GOT3 (cell line): ENCODE measurements at regions not wholly inside any gene's neighbourhood (a gene's known extent, or its start where the extent isn't known, plus 50 kb on each side); places are given as distances from the start of the nearest gene placed in this dataset.
A peak's percentile ranks its signal among the peaks of the same experiment; 100 is the strongest.

ENCODE experiments used
- DNase-seq: peaks from one replicate; lab custom pipeline; 2025; ENCODE audit warnings: mixed read lengths; lab: John Stamatoyannopoulos, UW

DNA sequence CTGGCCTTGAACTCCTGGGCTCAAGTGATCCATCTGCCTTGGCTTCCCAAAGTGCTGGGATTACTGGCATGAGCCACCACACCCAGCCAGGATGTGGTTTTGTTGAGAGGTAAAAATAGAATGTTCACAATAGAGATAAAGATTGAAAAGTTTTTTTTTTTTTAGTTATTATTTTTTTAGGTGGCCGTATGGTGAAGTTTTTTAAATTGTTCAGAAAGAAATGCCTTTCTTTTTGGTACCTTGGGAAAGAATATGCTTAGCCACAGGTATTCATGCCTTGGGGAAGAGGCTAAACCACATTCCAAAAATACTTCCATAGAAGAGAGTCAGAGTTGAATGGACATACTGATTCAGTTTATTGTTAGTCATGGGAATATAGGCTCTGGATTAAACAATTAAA is 143.4 kb downstream of the C11orf91 start:
- no peak for DNase-seq

GRCh38 chr11:33554219-33554618 is 146.4 kb downstream of the C11orf91 start:
- no peak for DNase-seq

DNA sequence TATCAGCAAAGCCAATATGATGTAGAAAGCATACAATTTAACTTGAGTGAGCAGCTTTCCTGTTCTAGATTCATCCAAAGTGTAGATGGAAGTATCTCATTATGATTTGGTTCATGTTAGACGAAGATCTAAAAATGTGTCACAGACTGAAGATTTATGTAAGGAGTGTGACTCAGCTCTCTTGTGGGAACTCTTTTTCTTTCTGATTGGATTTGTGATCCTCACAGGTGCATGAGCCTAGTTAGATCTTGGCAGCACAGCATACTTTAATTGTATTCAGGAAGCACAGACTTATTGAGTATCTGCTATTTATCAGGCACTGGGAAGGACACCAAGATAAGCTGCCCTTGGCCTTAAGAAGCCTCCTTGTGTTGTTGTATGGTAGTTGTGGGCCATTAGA is 147.1 kb downstream of the C11orf91 start:
- DNase-seq = no peak

- DNase-seq = no peak
These were observed 147.9 kb downstream of the C11orf91 start for GRCh38 chr11:33552756-33553155.

DNA sequence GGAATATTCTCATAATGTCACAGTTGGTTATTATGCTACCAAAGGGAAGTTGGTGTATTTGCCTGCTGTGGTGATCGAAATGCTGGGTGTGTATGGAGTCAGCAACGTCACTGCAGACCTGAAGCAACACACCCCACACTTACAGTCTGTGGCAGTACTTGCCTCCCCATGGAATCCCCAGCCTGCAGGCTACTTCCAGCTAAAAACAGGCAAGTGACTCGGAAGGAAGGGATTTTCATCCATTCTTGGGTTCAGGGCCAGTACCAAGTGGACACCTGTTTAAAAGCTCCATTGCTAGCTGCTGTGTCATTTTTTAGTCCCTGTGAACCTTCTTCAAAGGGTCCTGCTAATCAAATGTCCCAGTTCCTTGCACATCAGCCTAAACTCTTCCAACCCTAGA is 149.6 kb downstream of the C11orf91 start:
- DNase-seq = no peak

- DNase-seq = no peak
These were observed 151.1 kb downstream of the C11orf91 start for GRCh38 chr11:33549483-33549882.

- no peak for DNase-seq
These were observed 154.7 kb downstream of the C11orf91 start for GRCh38 chr11:33545931-33546330.

DNA sequence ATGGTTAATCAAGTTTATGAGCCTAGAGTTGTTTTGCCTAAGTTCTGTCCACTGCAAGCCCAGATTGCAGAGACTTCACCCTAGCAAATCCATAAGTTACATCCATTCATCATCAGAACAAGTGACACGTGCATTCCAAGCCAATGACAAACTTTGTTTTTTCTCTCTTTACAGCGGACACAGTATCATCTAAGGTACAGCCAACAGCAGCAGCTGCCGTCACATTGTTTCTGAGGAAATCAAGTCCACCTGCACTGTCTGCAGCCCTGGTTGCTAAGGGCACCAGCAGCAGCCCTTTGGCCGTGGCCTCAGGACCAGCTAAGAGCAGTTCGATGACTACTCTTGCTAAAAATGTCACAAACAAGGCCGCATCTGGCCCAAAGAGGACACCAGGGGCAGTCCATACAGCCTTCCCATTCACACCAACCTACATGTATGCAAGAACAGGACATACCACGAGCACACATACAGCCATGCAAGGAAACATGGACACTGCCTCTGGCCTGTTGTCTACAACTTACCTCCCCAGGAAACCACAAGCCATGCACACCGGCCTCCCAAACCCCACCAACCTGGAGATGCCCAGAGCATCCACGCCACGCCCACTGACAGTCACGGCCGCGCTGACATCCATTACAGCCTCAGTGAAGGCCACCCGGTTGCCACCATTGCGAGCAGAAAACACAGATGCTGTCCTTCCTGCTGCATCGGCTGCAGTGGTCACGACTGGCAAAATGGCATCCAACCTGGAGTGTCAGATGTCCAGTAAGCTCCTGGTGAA is 155.8 kb downstream of the C11orf91 start:
- no peak for DNase-seq

GRCh38 chr11:33543823-33544222 is 156.8 kb downstream of the C11orf91 start:
- no peak for DNase-seq

DNA sequence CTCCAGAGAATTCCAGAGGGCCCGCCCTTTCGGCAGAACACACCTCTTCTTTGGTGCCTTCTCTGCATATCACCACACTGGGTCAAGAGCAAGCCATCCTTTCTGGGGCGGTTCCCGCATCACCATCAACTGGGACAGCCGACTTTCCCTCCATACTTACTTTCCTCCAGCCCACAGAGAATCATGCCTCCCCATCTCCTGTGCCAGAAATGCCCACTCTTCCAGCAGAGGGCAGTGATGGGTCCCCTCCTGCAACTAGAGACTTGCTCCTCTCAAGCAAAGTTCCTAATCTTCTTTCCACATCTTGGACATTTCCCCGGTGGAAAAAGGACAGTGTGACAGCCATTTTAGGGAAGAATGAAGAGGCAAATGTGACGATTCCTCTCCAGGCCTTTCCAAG is 157.7 kb downstream of the C11orf91 start:
- no peak for DNase-seq

- DNase-seq = no peak
These were observed 159.4 kb downstream of the C11orf91 start for GRCh38 chr11:33540946-33541915.

DNA sequence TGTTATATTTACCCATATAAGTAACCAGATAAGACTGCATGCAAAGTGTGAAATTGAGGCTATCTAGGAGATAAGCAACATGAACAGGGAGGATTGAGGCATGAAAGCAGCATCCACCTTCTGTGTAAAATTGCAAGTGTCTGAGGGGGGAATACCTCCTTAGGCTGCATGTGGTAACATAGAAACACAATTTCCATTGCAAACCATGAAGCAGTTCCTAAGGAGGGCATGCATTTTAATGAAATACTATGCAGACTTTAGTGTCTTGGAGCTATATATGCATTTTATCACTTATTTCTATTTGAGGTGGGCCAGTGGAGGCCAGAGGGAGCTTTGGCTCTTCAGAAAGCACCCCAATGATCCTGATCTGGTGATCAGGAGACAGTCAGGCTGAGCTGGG is 160.2 kb downstream of the C11orf91 start:
- no peak for DNase-seq

DNA sequence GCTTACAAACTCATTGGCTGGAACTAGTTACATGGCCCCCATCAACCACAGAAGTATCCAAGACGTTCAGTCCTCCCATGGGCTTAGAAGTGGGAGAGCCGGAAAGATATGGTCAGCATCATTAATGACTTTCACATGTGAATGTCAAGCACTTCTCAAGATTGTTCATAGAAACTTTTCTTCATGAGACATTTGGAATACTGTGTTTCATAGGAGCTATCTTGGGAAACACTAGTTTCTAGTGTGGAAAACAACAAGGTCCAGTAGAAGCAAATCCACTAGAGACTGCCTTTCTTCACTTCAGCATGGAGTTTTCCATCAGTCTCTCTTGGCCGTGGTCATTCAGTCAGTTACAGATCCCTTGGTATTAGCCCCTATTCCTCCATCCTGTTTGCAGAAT is 160.9 kb downstream of the C11orf91 start:
- DNase-seq = no peak

- no peak for DNase-seq
These were observed 161.9 kb downstream of the C11orf91 start for GRCh38 chr11:33538726-33539125.

GRCh38 chr11:33536178-33536577 is 164.4 kb downstream of the C11orf91 start:
- no peak for DNase-seq

DNA sequence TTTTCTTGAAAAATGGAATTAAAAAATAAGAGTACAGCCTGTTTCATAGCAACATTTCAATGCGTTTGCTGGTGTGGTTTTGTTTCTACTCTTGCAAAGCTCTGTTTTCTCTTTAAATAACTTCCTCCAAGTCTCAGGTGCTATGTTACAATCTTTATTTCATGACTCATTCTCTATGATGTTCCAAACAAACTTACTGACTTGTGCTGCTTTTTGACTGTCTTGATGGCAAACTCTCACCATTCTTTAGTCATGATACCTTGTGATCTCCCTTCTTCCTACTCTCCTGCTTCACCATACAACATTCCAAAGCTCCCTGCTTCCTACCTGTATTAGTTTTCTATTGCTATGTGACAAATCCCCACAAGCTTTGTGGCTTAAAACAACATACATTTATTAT is 166.1 kb downstream of the C11orf91 start:
- DNase-seq = no peak

- no peak for DNase-seq
These were observed 167.1 kb downstream of the C11orf91 start for GRCh38 chr11:33533386-33534052.

DNA sequence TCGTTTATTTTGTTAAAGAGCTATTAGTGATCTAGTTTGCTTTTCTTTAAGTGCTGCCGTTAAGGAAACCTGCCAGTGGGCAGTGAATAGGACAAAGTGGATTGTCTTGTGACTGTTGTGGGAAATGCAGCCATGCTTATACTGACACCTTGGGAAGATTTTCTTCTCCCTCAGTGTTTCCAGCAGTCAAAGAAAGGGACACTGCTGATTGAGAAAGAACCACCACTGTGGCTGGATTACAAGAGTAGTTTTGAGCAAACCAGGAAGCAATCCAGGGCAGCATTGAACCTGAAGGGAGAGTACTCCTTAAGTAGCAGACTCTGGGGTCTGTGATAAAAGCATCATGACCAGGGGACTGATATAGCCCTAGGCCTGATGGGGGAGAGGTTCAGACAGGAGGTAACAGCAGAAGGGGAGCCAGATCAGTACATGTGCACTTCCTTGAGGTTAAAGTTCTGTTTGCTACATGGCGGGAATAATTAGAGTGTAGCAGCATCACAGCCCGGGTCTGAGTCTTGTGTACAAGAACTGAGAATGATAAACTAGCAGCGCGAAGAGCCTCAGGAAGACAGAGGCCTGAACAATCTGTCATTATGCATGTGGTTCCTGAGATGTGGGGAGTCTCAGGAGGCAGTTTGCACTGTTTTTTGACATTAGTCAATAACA is 167.8 kb downstream of the C11orf91 start:
- no peak for DNase-seq

GRCh38 chr11:33532257-33532656 is 168.4 kb downstream of the C11orf91 start:
- DNase-seq = no peak

DNA sequence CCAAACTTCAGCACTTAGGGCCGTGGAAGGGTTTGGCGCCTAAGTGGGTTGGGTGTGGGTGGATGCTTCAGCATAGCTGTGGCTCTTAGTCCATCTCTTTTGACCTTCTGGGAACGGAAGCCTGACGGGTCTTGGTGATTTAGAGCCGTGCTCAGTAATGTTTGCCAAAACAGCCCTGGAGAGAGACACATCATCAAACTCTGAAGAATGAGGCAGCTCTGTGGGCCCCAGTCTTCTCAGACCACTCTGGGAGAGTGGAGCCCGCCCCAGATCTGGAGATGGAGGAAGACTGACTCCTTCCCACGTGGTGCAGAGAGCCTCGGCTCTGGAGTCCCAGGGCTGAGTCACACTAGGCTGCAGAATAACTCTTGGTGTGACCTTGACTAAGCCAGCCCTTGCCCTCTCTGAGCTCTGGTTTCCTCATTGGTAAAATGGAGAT is 168.9 kb downstream of the C11orf91 start:
- peak; percentile 52 for DNase-seq

DNA sequence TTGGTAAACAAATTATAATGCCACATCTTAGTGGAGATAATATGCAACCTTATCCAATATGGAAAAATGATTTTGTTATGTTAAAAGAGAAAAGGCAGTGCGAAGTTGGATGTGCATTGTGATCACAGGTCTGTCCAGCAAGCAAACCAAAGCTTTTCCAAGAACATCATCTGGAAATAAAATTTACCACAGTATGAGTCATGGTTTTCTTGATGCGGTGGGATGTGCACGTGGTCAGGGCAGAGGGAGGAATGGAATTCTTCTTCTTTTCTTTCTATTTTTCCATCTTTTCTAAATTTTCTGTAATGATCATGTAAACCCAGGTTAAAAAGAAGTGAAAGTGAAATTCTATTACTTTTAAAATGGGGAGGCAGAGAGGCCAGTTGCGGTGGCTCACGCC is 169.8 kb downstream of the C11orf91 start:
- DNase-seq = no peak

- DNase-seq = no peak
These were observed 171.2 kb downstream of the C11orf91 start for GRCh38 chr11:33529461-33529860.
